ENCODE measurements at regions not wholly inside any gene's neighbourhood (a gene's known extent, or its start where the extent isn't known, plus 50 kb on each side); places are given as distances from the start of the nearest gene placed in this dataset.

GRCh38 chr3:148615382-148615781, 82.3 kb upstream of the AGTR1 start:
- TF ChIP-seq POLR2A (IDR thresholded peaks at IDR 0.05) (no peak), CTCF (IDR thresholded peaks at IDR 0.05) (no peak)

GRCh38 chr3:148625095-148625736, 72.5 kb upstream of the AGTR1 start:
- DNase-seq, result no peak
- Histone ChIP-seq H3K27ac (no peak overlapping the region), H3K4me1 (no peaks in the 10 kb centered on the region), H3K27me3 (no peaks in the 10 kb centered on the region), H3K4me3 (no peak overlapping the region), H3K36me3 (ENCODE audit: low read depth, missing control alignments) (no peaks in the 10 kb centered on the region), H3K9me3 (no peaks in the 10 kb centered on the region)
- no peak for TF ChIP-seq CTCF (IDR thresholded peaks at IDR 0.05)
- no peak for TF ChIP-seq POLR2A (IDR thresholded peaks at IDR 0.05)
- WGBS, 2 donors, result 73 to 86% methylated on average over 4 of the region's 4 CpGs
- intact Hi-C loops (cut with DNase I; ENCODE audit: low total_unique reads), result no loop called here

More at GRCh38 chr3:148615382-148615781, 82.3 kb upstream of the AGTR1 start:
- Histone ChIP-seq H3K4me3 (no peak overlapping the region), H3K4me1 (no peaks in the 10 kb centered on the region), H3K9me3 (no peaks in the 10 kb centered on the region), H3K27ac (no peak overlapping the region), H3K27me3 (no peaks in the 10 kb centered on the region), H3K36me3 (ENCODE audit: low read depth, missing control alignments) (no peaks in the 10 kb centered on the region)
- intact Hi-C loops (cut with DNase I; ENCODE audit: low total_unique reads), result no loop called here
- WGBS, 2 donors, result 82 to 84% methylated on average over 3 of the region's 3 CpGs
- no peak for DNase-seq

GRCh38 chr3:148625991-148626390, 71.7 kb upstream of the AGTR1 start:
- intact Hi-C loops (cut with DNase I; ENCODE audit: low total_unique reads), result no loop called here
- DNase-seq, result no peak
- Histone ChIP-seq H3K27ac (no peak overlapping the region), H3K4me3 (no peak overlapping the region), H3K4me1 (no peaks in the 10 kb centered on the region), H3K9me3 (no peaks in the 10 kb centered on the region), H3K36me3 (ENCODE audit: low read depth, missing control alignments) (no peaks in the 10 kb centered on the region), H3K27me3 (no peaks in the 10 kb centered on the region)
- TF ChIP-seq CTCF (IDR thresholded peaks at IDR 0.05) (no peak), POLR2A (IDR thresholded peaks at IDR 0.05) (no peak)
- 83 to 91% methylated on average over 2 of the region's 2 CpGs for WGBS, 2 donors

GRCh38 chr3:148629006-148629405, 68.7 kb upstream of the AGTR1 start:
- Histone ChIP-seq H3K27me3 (no peaks in the 10 kb centered on the region), H3K9me3 (no peaks in the 10 kb centered on the region), H3K4me3 (no peak overlapping the region), H3K4me1 (no peaks in the 10 kb centered on the region), H3K27ac (no peak overlapping the region), H3K36me3 (ENCODE audit: low read depth, missing control alignments) (no peaks in the 10 kb centered on the region)
- no peak for DNase-seq
- TF ChIP-seq CTCF (IDR thresholded peaks at IDR 0.05) (no peak), POLR2A (IDR thresholded peaks at IDR 0.05) (no peak)
- 89 to 96% methylated on average over 1 of the region's 1 CpG for WGBS, 2 donors
- intact Hi-C loops (cut with DNase I; ENCODE audit: low total_unique reads), result no loop called here
